ENCODE measurements at regions not wholly inside any gene's neighbourhood (a gene's known extent, or its start where the extent isn't known, plus 50 kb on each side); places are given as distances from the start of the nearest gene placed in this dataset.
"Not testable (repeated sequence)": the region's sequence is repeated elsewhere in the genome, so short reads cannot be mapped to it uniquely, and the experiment has no call there.

GRCh38 chr3:115248274-115248673 lies 101.2 kb upstream of the ZBTB20 start:
- ATAC-seq (no peak), DNase-seq (ENCODE audit: low spot score) (no peak)
- intact Hi-C loops (cut with DNase I) = no loop called here

DNA sequence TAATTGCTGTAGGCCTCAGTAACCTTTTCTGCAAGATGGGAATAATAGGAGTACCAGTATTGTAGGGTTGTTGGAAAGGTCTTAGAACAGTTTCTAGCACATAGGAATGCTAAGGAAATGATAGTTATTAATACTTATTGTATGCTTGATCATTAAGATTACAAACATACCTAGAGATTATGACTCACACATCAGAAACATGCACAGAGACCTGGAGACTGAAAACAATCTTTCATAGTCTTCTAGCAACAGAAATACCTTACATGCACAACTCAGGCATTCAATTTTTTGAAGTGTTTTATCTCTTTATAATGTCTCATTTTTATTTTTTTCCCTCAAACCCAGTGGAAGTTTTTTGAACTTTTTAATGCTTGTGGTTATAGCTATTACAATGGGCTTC lies 104.4 kb upstream of the ZBTB20 start:
- DNase-seq (ENCODE audit: low spot score) (no peak), ATAC-seq (no peak)
- intact Hi-C loops (cut with DNase I) = no loop called here

- DNase-seq (ENCODE audit: low spot score) (no peak), ATAC-seq (no peak)
- intact Hi-C loops (cut with DNase I) = no loop called here
Measured at GRCh38 chr3:115252679-115253078, 105.6 kb upstream of the ZBTB20 start.

GRCh38 chr3:115254492-115255196 lies 107.6 kb upstream of the ZBTB20 start:
- DNase-seq (ENCODE audit: low spot score) (no peak), ATAC-seq (no peak)
- intact Hi-C loops (cut with DNase I) = no loop called here

- no peak for ATAC-seq
- DNase-seq (ENCODE audit: low spot score) = no peak
- intact Hi-C loops (cut with DNase I) = no loop called here
Measured at GRCh38 chr3:115255197-115255585, 108.1 kb upstream of the ZBTB20 start.

DNA sequence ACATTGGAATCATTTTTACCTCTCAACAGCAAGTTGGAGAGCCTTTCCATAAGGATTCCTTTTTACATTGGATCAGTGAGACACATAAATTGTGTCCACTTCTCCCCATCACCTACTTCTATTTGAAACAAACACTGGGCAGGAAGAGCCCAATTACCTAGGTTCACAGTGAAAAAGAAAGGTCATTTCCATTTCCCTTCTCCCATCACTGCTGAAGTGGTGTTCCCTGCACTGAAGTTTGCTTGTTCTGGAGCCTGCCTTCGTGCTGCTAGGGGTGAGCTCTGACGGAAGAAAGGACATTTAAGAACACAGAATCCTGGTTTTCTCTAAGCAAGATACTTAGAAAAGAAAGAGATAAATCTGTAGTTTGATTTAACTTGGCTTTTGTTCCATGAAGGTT lies 123.8 kb upstream of the ZBTB20 start:
- intact Hi-C loops (cut with DNase I) = no loop called here
- ATAC-seq (no peak), DNase-seq (ENCODE audit: low spot score) (no peak)

GRCh38 chr3:115272036-115272824 lies 125.1 kb upstream of the ZBTB20 start:
- DNase-seq (ENCODE audit: low spot score) = no peak
- ATAC-seq = no peak
- intact Hi-C loops (cut with DNase I) = no loop called here

DNA sequence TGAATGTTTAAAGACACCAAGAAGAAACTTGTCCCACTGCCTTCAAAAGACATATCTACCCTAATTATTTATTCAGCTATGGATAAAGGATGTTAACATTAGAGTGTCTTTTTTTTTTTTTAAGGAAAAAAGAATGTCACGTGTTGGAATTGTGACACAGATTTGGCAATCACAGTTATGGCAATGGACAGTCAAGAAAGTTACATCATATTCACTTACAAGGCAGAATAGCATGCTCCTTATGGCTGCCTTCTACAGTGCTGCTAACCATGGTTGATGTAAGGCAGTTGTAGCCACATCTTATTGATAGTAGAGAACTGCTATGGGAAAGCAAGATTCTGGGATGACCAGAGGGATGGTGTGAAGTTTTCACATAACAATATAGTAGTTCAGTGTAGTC lies 128.8 kb upstream of the ZBTB20 start:
- no peak for DNase-seq (ENCODE audit: low spot score)
- intact Hi-C loops (cut with DNase I) = no loop called here
- ATAC-seq = peak; percentile 41

DNA sequence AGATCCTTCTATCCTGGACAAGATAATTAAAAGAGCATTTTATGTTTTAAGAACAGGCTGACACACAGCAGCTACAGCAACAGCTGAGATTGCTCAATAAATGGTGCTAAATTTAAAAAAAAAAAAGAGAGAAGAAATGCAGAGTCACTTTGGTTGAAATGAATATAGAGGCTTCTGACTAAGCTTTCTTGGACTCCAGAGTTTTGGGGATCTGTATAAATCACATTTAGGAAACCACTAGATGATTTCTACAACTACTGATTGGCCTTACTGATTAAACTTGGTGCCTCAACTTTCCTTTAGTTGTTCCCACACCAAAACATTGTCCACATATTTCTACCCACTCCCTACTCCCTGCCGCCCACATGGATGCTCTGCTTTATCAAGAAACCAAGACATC lies 132.9 kb upstream of the ZBTB20 start:
- intact Hi-C loops (cut with DNase I) = no loop called here
- peak; percentile 53 for ATAC-seq
- DNase-seq (ENCODE audit: low spot score) = no peak

DNA sequence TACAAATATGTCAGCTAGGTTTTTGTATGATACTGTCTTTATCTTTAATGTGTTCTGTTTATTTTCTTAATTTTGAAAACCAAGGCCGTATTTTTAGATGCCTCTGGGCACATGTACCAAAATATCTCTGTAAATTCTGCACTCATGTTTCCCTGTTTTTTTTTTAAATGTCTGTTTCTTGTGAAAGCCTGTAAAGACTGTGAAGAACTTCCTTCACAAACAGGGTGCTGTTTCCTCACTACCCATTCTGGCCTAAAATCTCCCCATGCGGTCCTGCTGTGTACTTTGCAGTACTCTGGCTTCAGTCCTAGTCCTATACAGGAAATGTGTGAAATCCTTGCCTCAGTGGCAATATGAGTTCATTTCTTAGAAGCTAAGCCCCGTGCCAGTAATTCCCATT lies 133.4 kb upstream of the ZBTB20 start:
- ATAC-seq = no peak
- DNase-seq (ENCODE audit: low spot score) = no peak
- intact Hi-C loops (cut with DNase I) = no loop called here

DNA sequence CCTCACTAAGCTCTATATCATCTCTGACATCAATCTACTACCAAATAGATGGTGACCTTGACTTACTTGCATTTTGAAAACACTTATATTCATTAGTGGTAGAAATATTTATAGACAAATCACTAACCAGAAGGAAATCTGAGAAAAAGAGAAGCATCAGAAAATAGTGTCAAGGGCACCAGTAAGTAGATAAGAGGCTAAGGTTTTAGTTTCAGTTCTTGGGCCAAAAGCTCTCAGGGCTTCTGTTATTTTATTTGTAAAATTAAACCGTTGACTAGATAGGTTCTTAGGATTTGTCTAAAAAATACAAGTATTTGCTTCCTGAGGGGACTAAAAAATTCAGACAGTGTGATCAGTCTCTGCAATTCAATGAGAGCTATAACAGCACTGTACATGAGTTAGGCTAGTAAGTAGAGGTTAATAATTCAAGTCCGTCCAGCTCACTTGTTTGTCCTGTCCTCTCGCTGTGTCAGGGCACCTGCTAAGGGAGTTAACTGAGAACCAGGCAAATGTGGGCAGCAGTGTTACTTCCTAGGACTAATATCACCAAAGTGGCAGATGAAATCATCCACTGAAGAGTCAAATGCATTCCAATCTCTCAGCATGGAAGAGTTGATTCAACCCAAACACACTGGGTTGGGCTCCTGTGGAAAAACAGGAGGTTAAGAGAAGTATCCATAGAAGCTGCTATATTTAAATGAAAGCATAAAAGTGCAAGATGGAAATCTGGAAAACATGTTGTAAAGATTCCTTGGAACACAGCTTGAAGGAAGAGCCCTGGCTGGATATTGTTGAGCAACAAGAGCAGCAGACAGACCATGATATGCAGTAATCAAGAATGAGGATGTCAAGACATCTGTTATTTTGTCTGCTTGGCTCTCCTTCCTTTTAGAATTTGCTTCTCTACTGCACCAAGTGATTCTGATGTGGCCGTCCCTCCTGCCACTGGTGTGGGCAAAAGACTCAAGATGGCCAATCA lies 134.9 kb upstream of the ZBTB20 start:
- no peak for DNase-seq (ENCODE audit: low spot score)

GRCh38 chr3:115284980-115285379 lies 137.9 kb upstream of the ZBTB20 start:
- DNase-seq (ENCODE audit: low spot score) = no peak
- intact Hi-C loops (cut with DNase I) = no loop called here
- no peak for ATAC-seq

More for the DNA sequence above, 134.9 kb upstream of the ZBTB20 start:
- no peak for ATAC-seq
- intact Hi-C loops (cut with DNase I) = no loop called here

GRCh38 chr3:115286529-115287197 lies 139.6 kb upstream of the ZBTB20 start:
- ATAC-seq (no peak), DNase-seq (ENCODE audit: low spot score) (no peak)
- intact Hi-C loops (cut with DNase I) = no loop called here

DNA sequence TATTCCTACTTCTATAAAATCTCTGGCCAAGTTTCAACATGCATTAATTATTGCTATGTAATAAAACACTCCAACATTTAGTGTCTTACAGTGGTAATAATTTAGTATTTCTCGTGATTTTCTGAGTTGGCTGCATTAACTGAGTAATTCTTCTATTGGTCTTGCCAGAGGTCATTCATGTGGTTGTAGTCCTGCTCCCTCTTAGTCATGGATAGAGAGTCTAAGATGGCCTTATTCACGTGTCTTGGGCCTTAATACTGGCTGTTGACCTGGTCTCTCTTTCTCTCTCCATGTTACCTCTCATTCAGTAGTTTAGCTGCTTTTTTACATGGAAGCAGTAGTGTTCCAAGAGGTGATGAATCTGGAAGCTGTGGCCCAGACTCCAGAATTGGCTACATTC lies 140.1 kb upstream of the ZBTB20 start:
- intact Hi-C loops (cut with DNase I) = no loop called here
- DNase-seq (ENCODE audit: low spot score) (no peak), ATAC-seq (no peak)

GRCh38 chr3:115292131-115292530 lies 145.0 kb upstream of the ZBTB20 start:
- intact Hi-C loops (cut with DNase I) = no loop called here
- DNase-seq (ENCODE audit: low spot score) (no peak), ATAC-seq (no peak)

GRCh38 chr3:115292677-115293165 lies 145.6 kb upstream of the ZBTB20 start:
- intact Hi-C loops (cut with DNase I) = no loop called here
- DNase-seq (ENCODE audit: low spot score) (no peak), ATAC-seq (no peak)

DNA sequence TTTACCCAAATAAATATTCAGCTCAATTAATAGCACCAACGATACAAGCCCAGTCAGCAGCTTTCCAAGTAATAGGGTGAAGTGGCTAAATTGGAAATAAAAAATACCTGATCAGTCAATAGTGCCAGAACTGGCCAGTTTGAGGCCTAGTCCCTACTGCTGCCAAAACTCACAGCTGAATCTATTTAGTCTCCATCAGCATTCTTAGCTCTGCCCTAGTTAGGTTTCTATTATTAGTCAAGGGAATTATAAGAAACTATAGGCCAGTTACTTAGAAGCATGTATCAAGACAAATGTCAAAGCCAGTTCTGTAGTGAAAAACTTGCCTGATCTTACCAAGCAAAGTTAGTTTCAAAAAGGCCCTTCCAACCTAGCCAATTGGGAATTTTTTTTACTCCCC lies 146.2 kb upstream of the ZBTB20 start:
- DNase-seq (ENCODE audit: low spot score) (no peak), ATAC-seq (no peak)
- intact Hi-C loops (cut with DNase I) = no loop called here

- DNase-seq (ENCODE audit: low spot score) (no peak), ATAC-seq (no peak)
- intact Hi-C loops (cut with DNase I) = loop anchor here (10.0 kb wide), 1 partner anchor 1673 kb away; no protein-coding TSS in a partner anchor
Measured at GRCh38 chr3:115301364-115301860, 154.3 kb upstream of the ZBTB20 start.

DNA sequence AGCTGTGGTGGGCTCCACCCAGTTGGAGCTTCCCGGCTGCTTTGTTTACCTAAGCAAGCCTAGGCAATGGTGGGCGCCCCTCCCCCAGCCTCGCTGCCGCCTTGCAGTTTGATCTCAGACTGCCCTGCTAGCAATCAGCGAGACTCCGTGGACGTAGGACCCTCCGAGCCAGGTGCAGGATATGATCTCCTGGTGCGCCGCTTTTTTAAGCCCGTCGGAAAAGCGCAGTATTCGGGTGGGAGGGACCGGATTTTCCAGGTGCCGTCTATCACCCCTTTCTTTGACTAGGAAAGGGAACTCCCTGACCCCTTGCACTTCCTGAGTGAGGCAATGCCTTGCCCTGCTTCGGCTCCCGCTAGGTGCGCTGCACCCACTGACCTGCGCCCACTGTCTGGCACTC lies 170.9 kb upstream of the ZBTB20 start:
- intact Hi-C loops (cut with DNase I); DNase-seq (ENCODE audit: low spot score); ATAC-seq: not testable (repeated sequence)

Data from sciatic nerve (tissue), 2 donors.